Endodermal cell (in vitro differentiated cells): ENCODE measurements at regions not wholly inside any gene's neighbourhood (a gene's known extent, or its start where the extent isn't known, plus 50 kb on each side); places are given as distances from the start of the nearest gene placed in this dataset.
"Not testable (repeated sequence)": the region's sequence is repeated elsewhere in the genome, so short reads cannot be mapped to it uniquely, and the experiment has no call there.

Experiments used
- DNase-seq: peaks from one replicate; pipeline ENCODE4 v3.0.0-alpha.2; 2017
- H3K27ac ChIP-seq: 2 replicates; pipeline ENCODE4 v1.5.1; 2013; ENCODE audit warnings: mild to moderate bottlenecking, low read depth, low read length, moderate library complexity
- H3K27me3 ChIP-seq: 2 replicates; pipeline ENCODE4 v1.6.1; 2013; ENCODE audit warnings: mild to moderate bottlenecking, low read length, moderate library complexity; ENCODE audit not compliant: insufficient read depth, control insufficient read depth, poor library complexity, severe bottlenecking
- H3K36me3 ChIP-seq: 2 replicates; pipeline ENCODE4 v1.7.0; 2013; ENCODE audit warnings: mild to moderate bottlenecking, low read length, moderate library complexity; ENCODE audit not compliant: control insufficient read depth, insufficient read depth
- H3K4me1 ChIP-seq: one replicate; pipeline ENCODE4 v1.7.0; 2013; ENCODE audit warnings: low read length; ENCODE audit not compliant: control insufficient read depth, insufficient read depth
- H3K4me3 ChIP-seq: 2 replicates; pipeline ENCODE4 v1.5.1; 2013; ENCODE audit warnings: mild to moderate bottlenecking, low read length, moderate library complexity
- H3K9ac ChIP-seq: 2 replicates; pipeline ENCODE4 v1.6.1; 2013; ENCODE audit warnings: mild to moderate bottlenecking, low read length, moderate library complexity; ENCODE audit not compliant: poor library complexity, severe bottlenecking; ENCODE audit errors: extremely low read depth
- H3K9me3 ChIP-seq: 2 replicates; pipeline ENCODE4 v1.6.1; 2013; ENCODE audit warnings: mild to moderate bottlenecking, low read length, moderate library complexity; ENCODE audit not compliant: control insufficient read depth
- H3K27ac Mint-ChIP-seq: 2 replicates; pipeline ENCODE4 v1.8.0; 2020; ENCODE audit warnings: mixed read lengths
- H3K27me3 Mint-ChIP-seq: 2 replicates; pipeline ENCODE4 v1.8.0; 2021; ENCODE audit warnings: mild to moderate bottlenecking, mixed read lengths; ENCODE audit not compliant: insufficient read depth
- H3K36me3 Mint-ChIP-seq: 2 replicates; pipeline ENCODE4 v1.8.0; 2020; ENCODE audit warnings: low read depth, mixed read lengths
- H3K4me1 Mint-ChIP-seq: 2 replicates; pipeline ENCODE4 v1.8.0; 2020; ENCODE audit warnings: mixed read lengths
- H3K4me3 Mint-ChIP-seq: 2 replicates; pipeline ENCODE4 v1.8.0; 2020; ENCODE audit warnings: mild to moderate bottlenecking, moderate library complexity, mixed read lengths
- H3K9me3 Mint-ChIP-seq: 2 replicates; pipeline ENCODE4 v1.8.0; 2020; ENCODE audit warnings: mild to moderate bottlenecking, mixed read lengths
- CTCF ChIP-seq: fragments of 200-600 bp; sonication (generic); conservative IDR thresholded peaks from 2 replicates; pipeline ENCODE4 v1.5.0; 2021; ENCODE audit warnings: antibody characterized with exemption, mild to moderate bottlenecking
- WGBS, 2 experiments: methylation state at CpG; one replicate each; pipeline versions ENCODE4 v1.1.5 to v1.1.7; 2013; ENCODE audit warnings: missing lambda C conversion rate in 2 of 2, mixed read lengths in 1 of 2; ENCODE audit not compliant: insufficient coverage in 1 of 2, insufficient read length in 1 of 2; 5-methylcytosine and 5-hydroxymethylcytosine counted together

- Mint-ChIP-seq H3K36me3 (no peaks in the 10 kb centered on the region), H3K27me3 (no peaks in the 10 kb centered on the region), H3K27ac (no peak overlapping the region), H3K4me3 (no peak overlapping the region), H3K4me1 (no peaks in the 10 kb centered on the region), H3K9me3 (no peaks in the 10 kb centered on the region)
- H3K9me3 ChIP-seq: no peaks in the 10 kb centered on the region
- H3K27ac ChIP-seq: no peak overlapping the region
- H3K4me1 ChIP-seq: no peaks in the 10 kb centered on the region
- no peaks in the 10 kb centered on the region for H3K27me3 ChIP-seq
- TF ChIP-seq CTCF: no peak
- H3K4me3 ChIP-seq: no peak overlapping the region
- WGBS, 2 experiments: 90% methylated on average over 2 of the region's 3 CpGs; no CpG with 5 or more reads in 1 of the 2 experiments
- H3K36me3 ChIP-seq: no peaks in the 10 kb centered on the region
- H3K9ac ChIP-seq: no peak overlapping the region
- DNase-seq: no peak
Measured at GRCh38 chr4:29104694-29105093, 1615.5 kb upstream of the PCDH7 start.

- no peak for TF ChIP-seq CTCF
- H3K4me3 ChIP-seq: no peak overlapping the region
- no peaks in the 10 kb centered on the region for H3K36me3 ChIP-seq
- Mint-ChIP-seq H3K27ac (no peak overlapping the region), H3K27me3 (no peaks in the 10 kb centered on the region), H3K4me1 (no peaks in the 10 kb centered on the region), H3K36me3 (no peaks in the 10 kb centered on the region), H3K9me3 (peaks cover 5% of the 10 kb centered on the region), H3K4me3 (no peak overlapping the region)
- WGBS, 2 experiments: 94 to 100% methylated on average over 1 to 3 of the region's 3 CpGs
- no peak for DNase-seq
- H3K9ac ChIP-seq: no peak overlapping the region
- H3K9me3 ChIP-seq: no peaks in the 10 kb centered on the region
- no peaks in the 10 kb centered on the region for H3K4me1 ChIP-seq
- H3K27ac ChIP-seq: no peak overlapping the region
- H3K27me3 ChIP-seq: no peaks in the 10 kb centered on the region
Measured at GRCh38 chr4:29113960-29114359, 1606.2 kb upstream of the PCDH7 start.

- H3K4me3 Mint-ChIP-seq, H3K9me3 ChIP-seq, H3K27me3 ChIP-seq, H3K36me3 ChIP-seq, H3K9ac ChIP-seq, H3K4me1 Mint-ChIP-seq, DNase-seq, H3K4me3 ChIP-seq, H3K4me1 ChIP-seq, H3K36me3 Mint-ChIP-seq, H3K9me3 Mint-ChIP-seq, H3K27me3 Mint-ChIP-seq, H3K27ac ChIP-seq, H3K27ac Mint-ChIP-seq: not testable (repeated sequence)
- WGBS, 2 experiments: 89 to 96% methylated on average over 9 to 37 of the region's 38 CpGs
Measured at GRCh38 chr4:29117231-29117722, 1602.9 kb upstream of the PCDH7 start.

DNA sequence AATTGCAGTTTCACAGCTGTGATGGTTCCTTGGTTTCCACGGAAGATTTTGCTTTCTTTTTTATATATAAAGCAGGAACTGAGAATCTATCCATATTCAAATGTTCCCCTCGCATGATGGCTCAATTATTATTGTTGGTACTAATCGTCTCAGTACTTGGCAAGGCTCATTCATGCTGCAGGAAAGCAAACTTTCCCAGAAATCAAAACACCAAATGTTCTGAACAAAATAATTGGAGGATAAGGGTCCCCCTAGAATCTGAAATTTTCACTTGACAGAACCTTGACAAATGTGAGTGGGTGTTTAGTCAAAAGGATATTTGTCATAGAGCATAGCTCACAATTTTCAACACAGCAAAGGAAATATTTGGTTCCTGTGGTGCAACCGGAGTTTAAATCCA is 1598.6 kb upstream of the PCDH7 start:
- no peak overlapping the region for H3K4me3 ChIP-seq
- Mint-ChIP-seq H3K4me1 (no peaks in the 10 kb centered on the region), H3K36me3 (no peaks in the 10 kb centered on the region), H3K27me3 (peaks cover 3% of the 10 kb centered on the region), H3K27ac (no peak overlapping the region), H3K4me3 (no peak overlapping the region), H3K9me3 (peaks cover 3% of the 10 kb centered on the region)
- no peak overlapping the region for H3K9ac ChIP-seq
- 86% methylated on average over 4 of the region's 4 CpGs; no CpG with 5 or more reads in 1 of the 2 experiments for WGBS, 2 experiments
- no peak for DNase-seq
- no peaks in the 10 kb centered on the region for H3K27me3 ChIP-seq
- no peaks in the 10 kb centered on the region for H3K36me3 ChIP-seq
- H3K4me1 ChIP-seq: no peaks in the 10 kb centered on the region
- H3K9me3 ChIP-seq: no peaks in the 10 kb centered on the region
- TF ChIP-seq CTCF: no peak
- no peak overlapping the region for H3K27ac ChIP-seq
